ENCODE measurements at regions not wholly inside any gene's neighbourhood (a gene's known extent, or its start where the extent isn't known, plus 50 kb on each side); places are given as distances from the start of the nearest gene placed in this dataset.
"Not testable (repeated sequence)": the region's sequence is repeated elsewhere in the genome, so short reads cannot be mapped to it uniquely, and the experiment has no call there.

DNA sequence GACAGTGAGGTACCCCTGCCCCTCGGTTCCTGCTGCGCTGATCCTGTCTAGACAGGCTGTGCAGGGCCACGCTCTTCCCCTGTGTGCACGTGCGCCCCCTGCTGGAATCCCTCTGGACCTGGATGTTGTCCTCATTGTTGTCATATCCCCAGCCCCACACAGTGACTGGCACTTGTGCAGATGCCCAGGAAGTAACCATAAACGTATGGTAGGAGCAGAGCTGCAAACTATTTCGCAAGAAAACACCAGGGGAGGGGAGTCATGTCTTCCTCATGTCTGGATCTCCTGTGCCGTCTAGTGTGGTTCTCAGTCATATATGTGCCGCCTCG lies 114.7 kb downstream of the CRYBB2 start:
- TF ChIP-seq, protein P1, sequence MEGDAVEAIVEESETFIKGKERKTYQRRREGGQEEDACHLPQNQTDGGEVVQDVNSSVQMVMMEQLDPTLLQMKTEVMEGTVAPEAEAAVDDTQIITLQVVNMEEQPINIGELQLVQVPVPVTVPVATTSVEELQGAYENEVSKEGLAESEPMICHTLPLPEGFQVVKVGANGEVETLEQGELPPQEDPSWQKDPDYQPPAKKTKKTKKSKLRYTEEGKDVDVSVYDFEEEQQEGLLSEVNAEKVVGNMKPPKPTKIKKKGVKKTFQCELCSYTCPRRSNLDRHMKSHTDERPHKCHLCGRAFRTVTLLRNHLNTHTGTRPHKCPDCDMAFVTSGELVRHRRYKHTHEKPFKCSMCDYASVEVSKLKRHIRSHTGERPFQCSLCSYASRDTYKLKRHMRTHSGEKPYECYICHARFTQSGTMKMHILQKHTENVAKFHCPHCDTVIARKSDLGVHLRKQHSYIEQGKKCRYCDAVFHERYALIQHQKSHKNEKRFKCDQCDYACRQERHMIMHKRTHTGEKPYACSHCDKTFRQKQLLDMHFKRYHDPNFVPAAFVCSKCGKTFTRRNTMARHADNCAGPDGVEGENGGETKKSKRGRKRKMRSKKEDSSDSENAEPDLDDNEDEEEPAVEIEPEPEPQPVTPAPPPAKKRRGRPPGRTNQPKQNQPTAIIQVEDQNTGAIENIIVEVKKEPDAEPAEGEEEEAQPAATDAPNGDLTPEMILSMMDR (IDR thresholded peaks at IDR 0.05) = peak in 1 of 4 experiments; percentile 23
- TF ChIP-seq EP300 (IDR thresholded peaks at IDR 0.05) = no peak
- 20% methylated on average over 4 of the region's 10 CpGs; no CpG with 5 or more reads in 1 of the 2 donors for whole genome bisulfite sequencing, 2 donors (ENCODE audit: low coverage in 1 of 2)
- ATAC-seq = no peak
- Histone ChIP-seq H3K27ac (no peak overlapping the region), H3K9me3 (peaks cover 0 to 54% (median 0%) of the 10 kb centered on the region in 3 donors), H3K4me3 (no peak overlapping the region), H3K36me3 (no peaks in the 10 kb centered on the region), H3K4me1 (no peaks in the 10 kb centered on the region), H3K27me3 (no peaks in the 10 kb centered on the region)

DNA sequence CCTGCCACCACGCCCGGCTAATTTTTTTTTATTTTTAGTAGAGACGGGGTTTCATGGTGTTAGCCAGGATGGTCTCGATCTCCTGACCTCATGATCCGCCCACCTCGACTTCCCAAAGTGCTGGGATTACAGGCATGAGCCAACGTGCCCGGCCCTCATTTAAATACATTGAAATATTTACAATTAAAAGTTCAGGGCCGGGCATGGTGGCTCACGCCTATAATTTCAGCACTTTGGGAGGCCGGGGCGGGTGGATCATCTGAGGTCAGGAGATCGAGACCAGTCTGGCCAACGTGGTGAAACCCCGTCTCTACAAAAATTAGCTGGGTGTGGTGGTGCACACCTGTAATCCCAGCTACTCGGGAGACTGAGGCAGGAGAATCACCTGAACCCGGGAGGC lies 115.2 kb downstream of the CRYBB2 start:
- 87 to 94% methylated on average over 3 of the region's 17 CpGs for WGBS, 2 donors (ENCODE audit: low coverage in 1 of 2)

DNA sequence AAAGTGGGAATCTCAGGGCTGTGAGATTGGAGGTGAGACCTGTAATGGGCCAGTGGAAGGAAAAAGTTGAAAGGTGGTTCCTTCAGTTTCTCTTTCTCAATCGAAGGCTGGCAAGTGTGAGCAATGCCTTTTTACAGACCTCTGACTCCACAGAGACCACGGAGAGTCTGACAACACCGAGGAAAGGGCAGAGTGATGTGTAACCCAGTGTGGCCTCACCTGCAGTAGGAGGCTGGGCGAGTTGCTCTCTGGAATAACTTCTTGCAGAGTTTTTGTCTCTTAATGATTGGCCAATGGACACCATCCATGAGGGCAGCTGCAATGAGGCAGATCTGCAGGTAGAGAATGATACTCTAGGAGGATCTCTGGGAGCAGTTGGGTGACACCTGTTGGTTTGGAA lies 115.8 kb downstream of the CRYBB2 start:
- not testable (repeated sequence) for H3K36me3 ChIP-seq, H3K27ac ChIP-seq, H3K4me1 ChIP-seq, ATAC-seq, H3K4me3 ChIP-seq, H3K27me3 ChIP-seq
- 76% methylated on average over 4 of the region's 4 CpGs; no CpG with 5 or more reads in 1 of the 2 donors for WGBS, 2 donors (ENCODE audit: low coverage in 1 of 2)
- peaks cover 0 to 65% (median 0%) of the 10 kb centered on the region in 3 donors for H3K9me3 ChIP-seq

More for the DNA sequence above, 115.2 kb downstream of the CRYBB2 start:
- H3K36me3 ChIP-seq, ATAC-seq, H3K27ac ChIP-seq, H3K4me3 ChIP-seq, H3K4me1 ChIP-seq, H3K27me3 ChIP-seq: not testable (repeated sequence)
- peaks cover 0 to 59% (median 0%) of the 10 kb centered on the region in 3 donors for H3K9me3 ChIP-seq

DNA sequence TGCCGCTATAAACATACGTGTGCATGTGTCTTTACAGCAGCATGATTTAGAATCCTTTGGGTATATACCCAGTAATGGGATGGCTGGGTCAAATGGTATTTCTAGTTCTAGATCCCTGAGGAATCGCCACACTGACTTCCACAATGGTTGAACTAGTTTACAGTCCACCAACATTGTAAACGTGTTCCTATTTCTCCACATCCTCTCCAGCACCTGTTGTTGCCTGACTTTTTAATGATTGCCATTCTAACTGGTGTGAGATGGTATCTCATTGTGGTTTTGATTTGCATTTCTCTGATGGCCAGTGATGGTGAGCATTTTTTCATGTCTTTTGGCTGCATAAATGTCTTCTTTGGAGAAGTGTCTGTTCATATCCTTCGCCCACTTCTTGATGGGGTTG lies 121.1 kb downstream of the CRYBB2 start:
- 96 to 100% methylated on average over 3 to 4 of the region's 5 CpGs for WGBS, 2 donors (ENCODE audit: low coverage in 1 of 2)
- not testable (repeated sequence) for H3K36me3 ChIP-seq, H3K4me1 ChIP-seq, H3K27me3 ChIP-seq, H3K4me3 ChIP-seq, H3K27ac ChIP-seq, ATAC-seq
- H3K9me3 ChIP-seq = peaks cover 0 to 57% (median 0%) of the 10 kb centered on the region in 3 donors

DNA sequence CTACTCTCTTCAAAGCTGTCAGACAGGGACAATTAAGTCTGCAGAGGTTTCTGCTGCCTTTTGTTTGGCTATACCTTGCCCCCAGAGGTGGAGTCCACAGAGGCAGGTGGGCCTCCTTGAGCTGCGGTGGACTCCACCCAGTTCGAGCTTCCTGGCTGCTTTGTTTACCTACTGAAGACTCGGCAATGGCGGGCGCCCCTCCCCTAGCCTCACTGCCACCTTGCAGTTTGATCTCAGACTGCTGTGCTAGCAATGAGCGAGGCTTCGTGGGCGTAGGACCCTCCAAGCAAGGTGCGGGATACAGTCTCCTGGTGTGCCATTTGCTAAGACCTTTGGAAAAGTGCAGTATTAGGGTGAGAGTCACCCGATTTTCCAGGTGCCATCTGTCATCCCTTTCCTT lies 124.9 kb downstream of the CRYBB2 start:
- not testable (repeated sequence) for ATAC-seq, H3K27me3 ChIP-seq, H3K4me1 ChIP-seq, H3K27ac ChIP-seq, H3K4me3 ChIP-seq
- 100% methylated on average over 1 of the region's 10 CpGs; no CpG with 5 or more reads in 1 of the 2 donors for WGBS, 2 donors (ENCODE audit: low coverage in 1 of 2)
- Histone ChIP-seq H3K36me3 (peaks cover 0 to 39% of the 10 kb centered on the region in 2 donors), H3K9me3 (peaks cover 0 to 18% (median 0%) of the 10 kb centered on the region in 3 donors)

DNA sequence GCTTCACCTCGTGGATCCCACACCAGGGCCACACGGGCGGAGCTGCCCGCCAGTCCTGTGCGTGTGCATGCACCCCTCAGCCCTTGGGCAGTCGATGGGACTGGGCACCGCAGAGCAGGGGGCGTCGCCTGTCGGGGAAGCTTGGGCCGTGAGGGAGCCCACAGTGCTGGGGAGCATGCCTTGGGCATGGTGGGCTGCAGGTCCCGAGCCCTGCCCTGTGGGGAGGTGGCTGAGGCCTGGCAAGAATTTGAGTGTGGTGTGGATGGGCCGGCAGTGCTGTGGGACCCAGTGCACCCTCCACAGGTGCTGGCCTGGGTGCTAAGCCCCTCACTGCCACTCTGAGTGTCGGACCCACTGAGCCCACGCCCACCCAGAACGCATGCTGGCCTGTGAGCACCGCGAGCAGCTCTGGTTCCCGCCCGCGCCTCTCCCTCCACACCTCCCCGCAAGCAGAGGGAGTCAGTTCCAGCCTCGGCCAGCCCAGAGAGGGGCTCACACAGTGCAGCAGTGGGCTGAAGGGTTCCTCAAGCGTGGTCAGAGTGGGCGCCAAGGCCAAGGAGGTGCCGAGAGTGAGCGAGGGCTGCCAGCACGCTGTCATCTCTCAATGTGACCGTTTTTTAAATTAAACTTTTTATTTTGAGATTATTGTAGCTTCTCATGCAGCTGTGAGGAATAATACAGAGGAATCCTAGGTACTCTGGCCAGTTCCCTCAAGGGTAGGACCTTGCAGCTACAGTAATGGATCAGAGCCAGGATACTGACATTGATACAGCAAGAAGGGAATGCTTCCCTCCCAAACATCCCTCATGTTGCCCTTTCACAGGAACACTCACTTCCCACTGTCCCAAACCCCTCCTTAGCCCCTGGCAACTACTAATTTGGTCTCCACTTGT lies 127.7 kb downstream of the CRYBB2 start:
- Histone ChIP-seq H3K4me1 (no peaks in the 10 kb centered on the region), H3K27me3 (no peaks in the 10 kb centered on the region), H3K27ac (no peak overlapping the region), H3K36me3 (peaks cover 0 to 66% of the 10 kb centered on the region in 2 donors), H3K4me3 (no peak overlapping the region), H3K9me3 (no peaks in the 10 kb centered on the region)
- TF ChIP-seq, protein P1 (IDR thresholded peaks at IDR 0.05) = no peak
- TF ChIP-seq POLR2AphosphoS5 (IDR thresholded peaks at IDR 0.05) (no peak), EP300 (IDR thresholded peaks at IDR 0.05) (no peak), POLR2A (IDR thresholded peaks at IDR 0.05) (no peak)
- no peak for ATAC-seq
- 84 to 100% methylated on average over 1 to 7 of the region's 29 CpGs for WGBS, 2 donors (ENCODE audit: low coverage in 1 of 2)

DNA sequence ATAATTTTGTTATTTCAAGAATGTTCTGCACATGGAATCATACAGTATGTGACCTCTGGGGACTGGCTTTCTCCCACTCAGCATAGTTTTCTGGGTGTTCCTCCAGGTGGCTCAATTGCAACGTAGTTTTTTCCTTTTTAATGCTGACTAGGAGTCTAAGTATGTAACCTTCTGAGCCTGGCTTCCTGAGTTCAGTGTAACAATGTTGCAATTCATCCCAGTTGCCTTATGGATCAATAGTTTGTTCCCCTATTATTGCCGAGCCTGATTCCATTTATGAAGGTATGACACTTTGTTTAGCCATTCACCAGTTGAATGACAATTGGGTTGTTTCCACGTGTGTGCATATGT lies 128.3 kb downstream of the CRYBB2 start:
- Histone ChIP-seq H3K36me3 (peaks cover 0 to 72% of the 10 kb centered on the region in 2 donors), H3K4me1 (no peaks in the 10 kb centered on the region), H3K9me3 (no peaks in the 10 kb centered on the region), H3K27me3 (no peaks in the 10 kb centered on the region), H3K4me3 (no peak overlapping the region), H3K27ac (no peak overlapping the region)
- no peak for ATAC-seq
- 79 to 88% methylated on average over 3 of the region's 3 CpGs for WGBS, 2 donors (ENCODE audit: low coverage in 1 of 2)
- TF ChIP-seq POLR2A (IDR thresholded peaks at IDR 0.05) = no peak

Measured in gastroesophageal sphincter (tissue), 4 donors.